ENCODE measurements at regions not wholly inside any gene's neighbourhood (a gene's known extent, or its start where the extent isn't known, plus 50 kb on each side); places are given as distances from the start of the nearest gene placed in this dataset.

DNA sequence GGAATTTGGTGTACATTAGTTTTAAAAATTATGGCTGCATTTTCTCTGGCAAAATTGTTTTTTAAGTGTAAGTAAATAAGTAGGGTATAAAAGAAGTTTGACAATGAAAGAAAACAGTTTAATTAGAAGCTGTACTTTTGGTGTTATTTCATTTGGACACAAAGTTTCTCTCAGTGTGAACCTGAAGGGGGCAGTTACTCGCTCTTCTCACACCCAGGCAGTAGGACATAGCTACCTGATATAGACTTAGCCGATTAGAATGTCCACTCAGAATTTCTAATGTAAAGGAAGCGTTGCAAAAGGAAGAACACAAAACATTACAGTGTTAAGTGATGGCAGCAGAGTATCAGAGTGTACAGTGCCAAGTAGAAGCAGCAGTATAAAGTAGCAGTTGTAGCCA is 311.9 kb upstream of the TECRL start:
- DNase-seq (no peak), FAIRE-seq (no peak)
- Histone ChIP-seq H3K9me3 (ENCODE audit: control insufficient read depth in 2 of 3, insufficient read depth in 1 of 3, low read length in 3 of 3) (no peaks in the 10 kb centered on the region), H3K4me3 (ENCODE audit: low read length in 3 of 3) (no peak overlapping the region), H3K36me3 (ENCODE audit: control insufficient read depth in 2 of 3, insufficient read depth in 3 of 3, low read length in 3 of 3) (no peaks in the 10 kb centered on the region), H3K27ac (ENCODE audit: low read depth in 2 of 2, low read length in 2 of 2) (no peak overlapping the region), H3K27me3 (ENCODE audit: control insufficient read depth, insufficient read depth, low read length) (no peaks in the 10 kb centered on the region), H3K9ac (ENCODE audit: low read length in 3 of 3) (no peak overlapping the region), H3K4me1 (ENCODE audit: control insufficient read depth in 2 of 3, insufficient read depth in 2 of 3, low read depth in 1 of 3, low read length in 3 of 3) (no peaks in the 10 kb centered on the region)
- intact Hi-C loops (cut with DNase I) = no loop called here
- TF ChIP-seq, protein P1, sequence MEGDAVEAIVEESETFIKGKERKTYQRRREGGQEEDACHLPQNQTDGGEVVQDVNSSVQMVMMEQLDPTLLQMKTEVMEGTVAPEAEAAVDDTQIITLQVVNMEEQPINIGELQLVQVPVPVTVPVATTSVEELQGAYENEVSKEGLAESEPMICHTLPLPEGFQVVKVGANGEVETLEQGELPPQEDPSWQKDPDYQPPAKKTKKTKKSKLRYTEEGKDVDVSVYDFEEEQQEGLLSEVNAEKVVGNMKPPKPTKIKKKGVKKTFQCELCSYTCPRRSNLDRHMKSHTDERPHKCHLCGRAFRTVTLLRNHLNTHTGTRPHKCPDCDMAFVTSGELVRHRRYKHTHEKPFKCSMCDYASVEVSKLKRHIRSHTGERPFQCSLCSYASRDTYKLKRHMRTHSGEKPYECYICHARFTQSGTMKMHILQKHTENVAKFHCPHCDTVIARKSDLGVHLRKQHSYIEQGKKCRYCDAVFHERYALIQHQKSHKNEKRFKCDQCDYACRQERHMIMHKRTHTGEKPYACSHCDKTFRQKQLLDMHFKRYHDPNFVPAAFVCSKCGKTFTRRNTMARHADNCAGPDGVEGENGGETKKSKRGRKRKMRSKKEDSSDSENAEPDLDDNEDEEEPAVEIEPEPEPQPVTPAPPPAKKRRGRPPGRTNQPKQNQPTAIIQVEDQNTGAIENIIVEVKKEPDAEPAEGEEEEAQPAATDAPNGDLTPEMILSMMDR (IDR thresholded peaks at IDR 0.05; ENCODE audit: borderline replicate concordance, extremely low read depth, insufficient read depth) = no peak

DNA sequence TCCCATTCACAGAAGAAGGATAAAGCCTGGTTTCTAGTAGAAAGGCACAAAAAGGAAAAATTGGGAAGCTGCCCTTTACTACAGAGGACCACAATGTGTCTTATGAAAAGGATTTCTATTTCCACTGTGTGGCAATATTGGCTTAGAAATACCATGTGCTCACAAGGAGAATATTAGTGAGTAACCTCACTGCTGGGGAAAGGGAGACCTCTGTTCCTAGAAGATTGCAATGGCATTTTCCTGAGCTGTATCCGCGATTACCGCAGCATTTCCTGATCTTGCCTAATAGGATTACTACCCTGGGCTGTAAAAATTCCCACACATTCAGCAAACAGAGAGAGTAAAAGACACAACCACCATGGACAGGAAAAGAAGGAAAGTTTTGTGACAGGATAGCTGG is 308.8 kb upstream of the TECRL start:
- H3K4me3 ChIP-seq (ENCODE audit: low read length in 3 of 3) = no peak overlapping the region
- FAIRE-seq (no peak), DNase-seq (peak in 1 of 5 donors; percentile 1)
- no peaks in the 10 kb centered on the region for H3K36me3 ChIP-seq (ENCODE audit: control insufficient read depth in 2 of 3, insufficient read depth in 3 of 3, low read length in 3 of 3)
- H3K27ac ChIP-seq (ENCODE audit: low read depth in 2 of 2, low read length in 2 of 2) = no peak overlapping the region
- no peaks in the 10 kb centered on the region for H3K27me3 ChIP-seq (ENCODE audit: control insufficient read depth, insufficient read depth, low read length)
- TF ChIP-seq, protein P1 (IDR thresholded peaks at IDR 0.05; ENCODE audit: borderline replicate concordance, extremely low read depth, insufficient read depth) = no peak
- intact Hi-C loops (cut with DNase I) = no loop called here
- H3K9ac ChIP-seq (ENCODE audit: low read length in 3 of 3) = no peak overlapping the region
- no peaks in the 10 kb centered on the region for H3K4me1 ChIP-seq (ENCODE audit: control insufficient read depth in 2 of 3, insufficient read depth in 2 of 3, low read depth in 1 of 3, low read length in 3 of 3)
- H3K9me3 ChIP-seq (ENCODE audit: control insufficient read depth in 2 of 3, insufficient read depth in 1 of 3, low read length in 3 of 3) = no peaks in the 10 kb centered on the region

DNA sequence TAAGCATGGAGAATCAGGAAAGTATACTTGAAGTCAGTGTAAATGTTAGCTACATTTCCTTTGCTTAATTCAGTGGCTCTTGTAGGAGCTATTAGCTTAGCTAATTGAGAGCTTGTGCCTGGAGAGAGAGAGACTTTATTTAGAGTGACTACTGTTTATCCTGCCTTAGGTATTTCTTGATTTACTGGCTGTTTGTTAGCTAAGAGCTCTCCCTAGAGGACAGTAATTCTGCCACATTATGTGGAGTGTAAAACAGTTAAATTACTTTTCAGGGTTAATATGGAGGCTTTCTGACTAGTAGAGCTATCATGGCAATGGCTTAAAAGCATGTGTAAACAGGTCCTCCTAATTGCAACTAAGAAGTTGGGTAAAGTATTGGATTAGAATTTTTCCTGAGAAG is 306.5 kb upstream of the TECRL start:
- FAIRE-seq = no peak
- H3K4me1 ChIP-seq (ENCODE audit: control insufficient read depth in 2 of 3, insufficient read depth in 2 of 3, low read depth in 1 of 3, low read length in 3 of 3) = no peaks in the 10 kb centered on the region

More for the DNA sequence above, 306.5 kb upstream of the TECRL start:
- no peak for DNase-seq
- Histone ChIP-seq H3K27me3 (ENCODE audit: control insufficient read depth, insufficient read depth, low read length) (no peaks in the 10 kb centered on the region), H3K27ac (ENCODE audit: low read depth in 2 of 2, low read length in 2 of 2) (no peak overlapping the region), H3K36me3 (ENCODE audit: control insufficient read depth in 2 of 3, insufficient read depth in 3 of 3, low read length in 3 of 3) (no peaks in the 10 kb centered on the region), H3K9me3 (ENCODE audit: control insufficient read depth in 2 of 3, insufficient read depth in 1 of 3, low read length in 3 of 3) (no peaks in the 10 kb centered on the region), H3K4me3 (ENCODE audit: low read length in 3 of 3) (no peak overlapping the region), H3K9ac (ENCODE audit: low read length in 3 of 3) (no peak overlapping the region)
- TF ChIP-seq, protein P1 (IDR thresholded peaks at IDR 0.05; ENCODE audit: borderline replicate concordance, extremely low read depth, insufficient read depth) = no peak
- intact Hi-C loops (cut with DNase I) = no loop called here

Measured in kidney (tissue), 13 donors.